CD14-positive monocyte (primary cell): ENCODE measurements at regions not wholly inside any gene's neighbourhood (a gene's known extent, or its start where the extent isn't known, plus 50 kb on each side); places are given as distances from the start of the nearest gene placed in this dataset.

Experiments used
- DNase-seq, 3 donors: peaks; one replicate each; pipeline ENCODE4 v3.0.0-alpha.2; 2011 to 2022
- H2AFZ ChIP-seq: 2 replicates; pipeline ENCODE4 v1.6.0; 2012; ENCODE audit warnings: mild to moderate bottlenecking, low read depth, low read length, inconsistent platforms; ENCODE audit not compliant: insufficient read depth, poor library complexity, severe bottlenecking
- H3K27ac ChIP-seq, 2 donors: 1 replicate in 1 of 2; 2 replicates in 1 of 2; pipeline ENCODE4 v1.5.1; 2012 to 2013; ENCODE audit warnings: low read length in 2 of 2, control low read depth in 1 of 2, inconsistent platforms in 1 of 2, low read depth in 1 of 2, mild to moderate bottlenecking in 1 of 2
- H3K27me3 ChIP-seq, 2 donors: one replicate each; pipeline versions ENCODE4 v1.6.0 to v1.6.1; 2011 to 2013; ENCODE audit warnings: low read length in 2 of 2; ENCODE audit not compliant: control insufficient read depth in 2 of 2, insufficient read depth in 2 of 2
- H3K36me3 ChIP-seq, 2 donors: replicated peaks in 1 of 2; 1 replicate in 1 of 2; 2 replicates in 1 of 2; pipeline versions ENCODE4 v1.5.1 to v1.6.1; 2012 to 2013; ENCODE audit warnings: low read length in 2 of 2, control low read depth in 1 of 2, inconsistent platforms in 1 of 2, mild to moderate bottlenecking in 1 of 2; ENCODE audit not compliant: insufficient read depth in 2 of 2, control insufficient read depth in 1 of 2
- H3K4me1 ChIP-seq, 2 donors: 1 replicate in 1 of 2; 2 replicates in 1 of 2; pipeline versions ENCODE4 v1.5.1 to v1.6.1; 2012 to 2013; ENCODE audit warnings: low read length in 2 of 2, control low read depth in 1 of 2, inconsistent platforms in 1 of 2, mild to moderate bottlenecking in 1 of 2, moderate library complexity in 1 of 2; ENCODE audit not compliant: insufficient read depth in 2 of 2, control insufficient read depth in 1 of 2
- H3K4me2 ChIP-seq: replicated peaks from 2 replicates; pipeline ENCODE3; 2012; ENCODE audit warnings: low read length, moderate library complexity, mild to moderate bottlenecking; ENCODE audit not compliant: poor library complexity, severe bottlenecking; ENCODE audit errors: extremely low read depth
- H3K4me3 ChIP-seq, 3 experiments: fragments of 200-600 bp in 1 of 3; sonication (generic) in 1 of 3; replicated peaks in 1 of 3; 1 replicate in 2 of 3; 2 replicates in 1 of 3; pipeline ENCODE4 v1.5.1; 2011 to 2013; ENCODE audit warnings: low read length in 3 of 3, mild to moderate bottlenecking in 3 of 3, control low read depth in 2 of 3, low read depth in 2 of 3, inconsistent platforms in 1 of 3, moderate library complexity in 1 of 3
- H3K79me2 ChIP-seq: 2 replicates; pipeline ENCODE4 v1.6.0; 2012; ENCODE audit warnings: mild to moderate bottlenecking, control low read depth, inconsistent platforms, low read length, moderate library complexity; ENCODE audit not compliant: insufficient read depth
- H3K9ac ChIP-seq: 2 replicates; pipeline ENCODE4 v1.6.0; 2017; ENCODE audit warnings: low read length, mild to moderate bottlenecking; ENCODE audit not compliant: insufficient read depth, poor library complexity, severe bottlenecking
- H3K9me3 ChIP-seq, 2 donors: replicated peaks in 1 of 2; 1 replicate in 1 of 2; 2 replicates in 1 of 2; pipeline versions ENCODE4 v1.5.1 to v1.6.1; 2012 to 2013; ENCODE audit warnings: low read length in 2 of 2, control low read depth in 1 of 2; ENCODE audit not compliant: control insufficient read depth in 1 of 2, insufficient read depth in 1 of 2
- H4K20me1 ChIP-seq: 2 replicates; pipeline ENCODE4 v1.6.0; 2012; ENCODE audit warnings: mild to moderate bottlenecking, low read length, control low read depth, moderate library complexity; ENCODE audit not compliant: insufficient read depth
- H3K27ac Mint-ChIP-seq, 7 donors: one replicate each; pipeline ENCODE4 v1.8.0; 2020; ENCODE audit warnings: mild to moderate bottlenecking in 7 of 7, mixed read lengths in 7 of 7, moderate library complexity in 6 of 7, inconsistent platforms in 2 of 7
- H3K27me3 Mint-ChIP-seq, 3 donors: one replicate each; pipeline ENCODE4 v1.8.0; 2021 to 2022; ENCODE audit warnings: low read depth in 3 of 3, mild to moderate bottlenecking in 3 of 3, mixed read lengths in 3 of 3, moderate library complexity in 3 of 3, inconsistent platforms in 1 of 3
- H3K36me3 Mint-ChIP-seq, 2 donors: one replicate each; pipeline ENCODE4 v1.8.0; 2020; ENCODE audit warnings: mixed read lengths in 2 of 2, inconsistent platforms in 1 of 2, mild to moderate bottlenecking in 1 of 2
- H3K4me1 Mint-ChIP-seq: one replicate; pipeline ENCODE4 v1.8.0; 2020; ENCODE audit warnings: mild to moderate bottlenecking, mixed read lengths
- H3K4me3 Mint-ChIP-seq, 2 donors: one replicate each; pipeline ENCODE4 v1.8.0; 2020; ENCODE audit warnings: mild to moderate bottlenecking in 2 of 2, mixed read lengths in 2 of 2, moderate library complexity in 1 of 2
- H3K9me3 Mint-ChIP-seq, 7 donors: one replicate each; pipeline ENCODE4 v1.8.0; 2020 to 2022; ENCODE audit warnings: mixed read lengths in 7 of 7, mild to moderate bottlenecking in 6 of 7, moderate library complexity in 6 of 7, inconsistent platforms in 2 of 7
- WGBS: methylation state at CpG from one replicate; pipeline ENCODE4 v1.1.5; 2013; ENCODE audit warnings: missing lambda C conversion rate; ENCODE audit not compliant: insufficient coverage; 5-methylcytosine and 5-hydroxymethylcytosine counted together
- intact Hi-C, 2 donors: fragments of 100-400 bp; cut with micrococcal nuclease; formaldehyde crosslinking; loops; one replicate each; pipeline versions ENCODE4 v1.15.0 to v1.15.1; 2023
- TF ChIP-seq, protein P1 (sequence below): fragments of 200-600 bp; IDR thresholded peaks from one replicate; pipeline ENCODE4 v1.8.0; 2022; ENCODE audit warnings: antibody characterized with exemption, mild to moderate bottlenecking

DNA sequence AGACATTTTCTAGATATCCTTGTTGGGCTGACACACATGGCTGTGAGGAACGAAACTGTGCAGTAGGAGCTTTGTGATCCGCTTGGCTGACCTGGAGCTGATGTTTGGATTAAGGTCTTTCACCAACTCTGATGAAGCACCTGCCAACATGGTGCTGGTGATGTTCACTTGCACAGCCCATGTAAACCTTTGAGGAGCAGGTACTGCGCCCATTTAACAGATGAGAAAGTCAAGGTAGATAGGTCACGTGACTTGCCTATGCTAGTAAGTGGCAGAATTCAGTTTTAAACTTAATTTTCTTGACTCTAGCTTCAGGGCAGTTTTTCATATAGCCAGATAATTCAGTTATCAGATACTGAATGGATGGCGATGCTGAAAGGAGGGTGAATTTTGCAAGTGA lies 351.9 kb downstream of the RPS24 start:
- WGBS = 100% methylated on average over 2 of the region's 5 CpGs
- H3K4me3 Mint-ChIP-seq = no peak overlapping the region
- peaks cover 2 to 5% (median 2%) of the 10 kb centered on the region in 3 donors for H3K27me3 Mint-ChIP-seq
- no peaks in the 10 kb centered on the region for H3K36me3 Mint-ChIP-seq
- H3K36me3 ChIP-seq = no peaks in the 10 kb centered on the region
- TF ChIP-seq, protein P1, sequence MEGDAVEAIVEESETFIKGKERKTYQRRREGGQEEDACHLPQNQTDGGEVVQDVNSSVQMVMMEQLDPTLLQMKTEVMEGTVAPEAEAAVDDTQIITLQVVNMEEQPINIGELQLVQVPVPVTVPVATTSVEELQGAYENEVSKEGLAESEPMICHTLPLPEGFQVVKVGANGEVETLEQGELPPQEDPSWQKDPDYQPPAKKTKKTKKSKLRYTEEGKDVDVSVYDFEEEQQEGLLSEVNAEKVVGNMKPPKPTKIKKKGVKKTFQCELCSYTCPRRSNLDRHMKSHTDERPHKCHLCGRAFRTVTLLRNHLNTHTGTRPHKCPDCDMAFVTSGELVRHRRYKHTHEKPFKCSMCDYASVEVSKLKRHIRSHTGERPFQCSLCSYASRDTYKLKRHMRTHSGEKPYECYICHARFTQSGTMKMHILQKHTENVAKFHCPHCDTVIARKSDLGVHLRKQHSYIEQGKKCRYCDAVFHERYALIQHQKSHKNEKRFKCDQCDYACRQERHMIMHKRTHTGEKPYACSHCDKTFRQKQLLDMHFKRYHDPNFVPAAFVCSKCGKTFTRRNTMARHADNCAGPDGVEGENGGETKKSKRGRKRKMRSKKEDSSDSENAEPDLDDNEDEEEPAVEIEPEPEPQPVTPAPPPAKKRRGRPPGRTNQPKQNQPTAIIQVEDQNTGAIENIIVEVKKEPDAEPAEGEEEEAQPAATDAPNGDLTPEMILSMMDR = no peak
- H3K9me3 ChIP-seq = no peaks in the 10 kb centered on the region
- H3K79me2 ChIP-seq = no peaks in the 10 kb centered on the region
- H2AFZ ChIP-seq = no peak overlapping the region
- H3K4me2 ChIP-seq = no peak overlapping the region
- no peak for DNase-seq
- H3K9ac ChIP-seq = no peak overlapping the region
- intact Hi-C loops = no loop called here
- no peaks in the 10 kb centered on the region for H4K20me1 ChIP-seq
- no peaks in the 10 kb centered on the region for H3K9me3 Mint-ChIP-seq
- no peak overlapping the region for H3K27ac Mint-ChIP-seq
- no peaks in the 10 kb centered on the region for H3K27me3 ChIP-seq
- no peak overlapping the region for H3K27ac ChIP-seq
- H3K4me3 ChIP-seq = no peak overlapping the region
- H3K4me1 Mint-ChIP-seq = no peaks in the 10 kb centered on the region
- no peaks in the 10 kb centered on the region for H3K4me1 ChIP-seq

- no peak overlapping the region for H3K4me3 ChIP-seq
- intact Hi-C loops = no loop called here
- no peak overlapping the region for H2AFZ ChIP-seq
- no peak overlapping the region for H3K27ac ChIP-seq
- no peaks in the 10 kb centered on the region for H4K20me1 ChIP-seq
- H3K79me2 ChIP-seq = no peaks in the 10 kb centered on the region
- no peaks in the 10 kb centered on the region for H3K27me3 ChIP-seq
- Mint-ChIP-seq H3K36me3 (no peaks in the 10 kb centered on the region), H3K27ac (peak overlapping the region in 1 of 7 donors; percentile 59), H3K27me3 (peaks cover 1 to 5% (median 2%) of the 10 kb centered on the region in 3 donors), H3K4me1 (no peaks in the 10 kb centered on the region), H3K4me3 (no peak overlapping the region), H3K9me3 (no peaks in the 10 kb centered on the region)
- H3K9ac ChIP-seq = no peak overlapping the region
- 88% methylated on average over 5 of the region's 5 CpGs for WGBS
- H3K36me3 ChIP-seq = no peaks in the 10 kb centered on the region
- no peak for DNase-seq
- H3K4me2 ChIP-seq = no peak overlapping the region
- TF ChIP-seq, protein P1 = no peak
- H3K4me1 ChIP-seq = no peaks in the 10 kb centered on the region
- H3K9me3 ChIP-seq = no peaks in the 10 kb centered on the region
Measured at GRCh38 chr10:78386509-78386908, 352.8 kb downstream of the RPS24 start.
